Esophagus muscularis mucosa (tissue), 3 donors: ENCODE measurements at regions not wholly inside any gene's neighbourhood (a gene's known extent, or its start where the extent isn't known, plus 50 kb on each side); places are given as distances from the start of the nearest gene placed in this dataset.

Experiments used
- CTCF ChIP-seq, 3 experiments: fragments of 200-600 bp in 2 of 3; fragments of 450-650 bp in 1 of 3; sonication (generic) in 2 of 3; IDR thresholded peaks; one replicate each; pipeline ENCODE4 v1.5.1; 2017 to 2019; ENCODE audit warnings: antibody characterized with exemption in 3 of 3, mild to moderate bottlenecking in 2 of 3, moderate library complexity in 1 of 3
- POLR2A ChIP-seq: fragments of 450-650 bp; IDR thresholded peaks from one replicate; pipeline ENCODE4 v1.6.1; 2017; ENCODE audit warnings: antibody characterized with exemption, moderate library complexity, mild to moderate bottlenecking, low read depth
- POLR2AphosphoS5 ChIP-seq, 2 donors: sonication (generic); formaldehyde crosslinking; IDR thresholded peaks; one replicate each; pipeline ENCODE4 v1.6.1; 2017; ENCODE audit warnings: antibody characterized with exemption in 2 of 2

GRCh38 chr12:9344541-9344940, 136.3 kb upstream of the PZP start:
- no peak for TF ChIP-seq POLR2AphosphoS5 (IDR thresholded peaks at IDR 0.05)
- no peak for TF ChIP-seq CTCF (IDR thresholded peaks at IDR 0.05)
- TF ChIP-seq POLR2A = no peak
